Non-pigmented ciliary epithelial cell (primary cell): ENCODE measurements at regions not wholly inside any gene's neighbourhood (a gene's known extent, or its start where the extent isn't known, plus 50 kb on each side); places are given as distances from the start of the nearest gene placed in this dataset.
A peak's percentile ranks its signal among the peaks of the same experiment; 100 is the strongest.
"Not testable (repeated sequence)": the region's sequence is repeated elsewhere in the genome, so short reads cannot be mapped to it uniquely, and the experiment has no call there.

ENCODE experiments used
- DNase-seq: peaks from one replicate; pipeline ENCODE4 v3.0.0-alpha.2; 2010; ENCODE audit warnings: low read depth

DNA sequence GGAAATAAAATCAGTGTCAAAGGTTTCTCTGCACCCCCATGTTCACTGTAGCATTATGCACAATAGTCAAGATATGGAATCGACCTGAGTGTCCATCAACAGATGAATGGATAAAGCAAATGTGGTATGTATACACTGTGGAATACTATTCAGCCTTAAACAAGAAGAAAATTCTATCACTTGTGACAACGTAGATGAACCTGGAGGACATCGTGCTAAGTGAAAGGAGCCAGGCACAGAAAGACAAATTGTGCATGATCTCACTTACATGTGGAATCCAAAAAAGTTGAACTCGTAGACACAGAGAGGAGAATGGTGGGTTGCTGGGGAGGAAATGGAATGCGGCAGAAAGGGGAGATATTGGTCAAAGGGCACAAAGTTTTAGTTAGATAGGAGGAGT is 136.3 kb upstream of the ESR1 start:
- no peak for DNase-seq

DNA sequence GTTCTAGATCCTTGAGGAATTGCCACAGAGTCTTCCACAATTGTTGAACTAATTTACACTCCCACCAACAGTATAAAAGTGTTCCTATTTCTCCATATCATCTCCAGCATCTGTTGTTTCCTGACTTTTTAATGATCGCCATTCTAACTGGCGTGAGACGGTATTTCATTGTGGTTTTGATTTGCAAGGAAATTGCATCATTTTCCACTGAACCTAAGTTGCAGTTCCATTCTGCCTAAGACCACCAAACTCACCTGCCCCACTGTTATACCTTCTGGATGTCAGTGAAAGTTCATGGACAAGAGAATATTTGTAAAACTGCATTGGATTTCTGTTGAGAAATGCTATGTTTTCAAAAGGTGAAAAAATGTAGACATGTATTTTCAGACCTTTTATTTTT is 132.9 kb upstream of the ESR1 start:
- DNase-seq = no peak

DNA sequence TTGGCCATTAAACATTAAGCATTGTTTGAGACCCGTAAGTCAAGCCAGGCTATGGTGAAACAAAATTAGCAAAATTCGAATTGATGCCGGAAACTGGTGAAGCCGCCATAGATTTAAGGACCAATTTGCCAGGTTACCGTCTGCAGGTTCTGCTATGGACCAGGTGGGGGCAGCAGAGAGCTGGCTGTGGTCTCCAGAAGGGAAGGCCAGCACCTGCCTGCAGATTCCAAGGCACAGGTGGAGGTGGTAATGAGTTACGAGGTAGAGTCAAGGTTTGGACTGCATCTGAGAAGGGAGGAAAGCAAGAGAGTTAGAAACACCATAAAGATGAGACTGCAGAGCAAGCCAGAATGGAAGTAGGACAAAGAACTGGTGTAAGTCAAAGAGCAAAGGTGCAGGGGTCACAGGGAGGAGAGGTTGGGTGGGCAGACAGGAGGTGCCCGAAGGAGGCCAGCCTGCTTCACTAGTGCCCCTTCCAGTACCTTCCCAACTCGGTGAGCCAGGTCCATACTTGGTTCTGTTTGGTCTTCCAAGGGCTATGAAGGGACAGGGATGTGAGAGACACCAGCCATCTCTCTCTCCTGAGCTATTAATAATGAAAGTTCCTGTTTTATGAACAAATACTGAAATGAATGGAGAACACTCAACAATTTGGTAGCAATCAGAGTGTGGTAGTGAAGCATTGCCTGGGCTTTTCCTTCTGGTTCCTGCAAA is 131.6 kb upstream of the ESR1 start:
- DNase-seq = no peak

DNA sequence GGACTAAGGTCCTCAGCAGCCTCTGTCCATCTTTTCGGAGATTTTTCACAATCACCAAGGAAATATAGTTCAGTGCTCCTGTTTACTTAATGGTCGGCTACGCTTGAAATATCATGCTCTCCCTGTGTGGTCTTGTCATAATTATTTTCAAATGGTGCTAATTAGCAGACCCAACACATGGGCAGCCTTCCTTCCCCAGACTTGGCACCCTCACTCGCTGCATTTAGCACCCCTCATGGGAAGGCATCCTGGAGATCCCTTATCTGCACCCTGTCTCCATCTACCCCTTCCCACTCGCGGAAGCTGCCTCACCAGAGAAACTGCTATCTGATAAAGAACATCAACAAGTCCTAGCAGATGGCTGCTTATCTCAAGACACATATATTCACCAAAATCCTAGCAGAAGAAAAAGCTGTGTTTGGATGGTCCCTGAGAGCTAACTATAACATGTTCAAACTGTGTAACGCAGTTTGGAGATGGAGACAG is 131.0 kb upstream of the ESR1 start:
- DNase-seq = no peak

DNA sequence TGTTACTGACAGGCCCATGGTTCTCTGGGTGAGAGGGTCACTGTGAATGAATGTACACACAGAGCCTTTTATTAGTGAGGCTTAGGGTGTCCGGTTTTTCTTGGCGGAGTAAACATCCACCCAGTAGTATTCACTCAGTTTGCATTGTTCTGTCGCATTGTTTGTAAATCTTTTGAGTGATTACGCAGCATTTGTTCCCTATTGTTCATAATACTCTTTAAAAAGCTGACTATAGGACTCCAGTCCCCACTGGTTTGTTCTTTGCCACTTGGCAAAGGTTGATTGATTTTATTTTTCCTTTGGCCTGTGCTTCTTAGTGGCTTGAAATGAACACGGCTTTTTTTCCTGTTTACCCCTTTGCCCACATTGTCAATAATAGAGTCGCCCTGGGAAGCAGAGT is 130.1 kb upstream of the ESR1 start:
- no peak for DNase-seq

DNA sequence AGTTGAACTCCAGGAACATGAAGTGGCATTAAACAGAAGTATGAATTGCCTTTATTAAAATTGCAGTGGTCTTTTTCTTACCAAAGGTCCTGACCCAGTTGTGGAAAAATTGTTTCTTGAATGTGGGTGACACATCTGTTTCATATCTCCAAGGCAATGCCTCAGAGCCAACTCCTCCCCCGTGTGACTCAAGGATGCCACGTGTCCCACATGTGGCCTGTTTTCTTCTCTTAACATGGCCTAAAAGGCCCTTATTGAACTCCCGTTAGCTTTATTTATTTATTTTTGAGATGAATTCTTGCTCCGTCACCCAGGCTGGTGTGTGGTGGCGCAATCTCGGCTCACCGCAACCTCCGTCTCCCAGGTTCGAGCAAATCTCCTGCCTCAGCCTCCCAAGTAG is 128.4 kb upstream of the ESR1 start:
- DNase-seq = peak; percentile 32

DNA sequence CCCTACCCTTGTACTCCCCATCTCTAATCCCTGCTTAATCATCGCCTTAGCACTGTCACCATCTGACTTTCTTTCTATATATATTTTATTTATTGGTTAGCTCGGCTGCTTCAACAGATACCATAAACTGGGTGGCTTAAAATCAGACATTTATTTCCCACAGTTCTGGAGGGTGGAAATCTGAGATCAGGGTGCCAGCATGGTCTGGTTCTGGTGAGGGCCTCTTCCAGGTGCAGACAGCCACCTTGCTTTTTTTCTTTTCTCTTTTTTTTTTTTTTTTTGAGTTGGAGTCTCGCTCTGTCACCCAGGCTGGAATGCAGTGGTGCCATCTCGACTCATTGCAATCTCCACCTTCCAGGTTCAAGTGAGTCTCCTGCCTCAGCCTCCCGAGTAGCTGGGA is 127.5 kb upstream of the ESR1 start:
- DNase-seq = no peak

DNA sequence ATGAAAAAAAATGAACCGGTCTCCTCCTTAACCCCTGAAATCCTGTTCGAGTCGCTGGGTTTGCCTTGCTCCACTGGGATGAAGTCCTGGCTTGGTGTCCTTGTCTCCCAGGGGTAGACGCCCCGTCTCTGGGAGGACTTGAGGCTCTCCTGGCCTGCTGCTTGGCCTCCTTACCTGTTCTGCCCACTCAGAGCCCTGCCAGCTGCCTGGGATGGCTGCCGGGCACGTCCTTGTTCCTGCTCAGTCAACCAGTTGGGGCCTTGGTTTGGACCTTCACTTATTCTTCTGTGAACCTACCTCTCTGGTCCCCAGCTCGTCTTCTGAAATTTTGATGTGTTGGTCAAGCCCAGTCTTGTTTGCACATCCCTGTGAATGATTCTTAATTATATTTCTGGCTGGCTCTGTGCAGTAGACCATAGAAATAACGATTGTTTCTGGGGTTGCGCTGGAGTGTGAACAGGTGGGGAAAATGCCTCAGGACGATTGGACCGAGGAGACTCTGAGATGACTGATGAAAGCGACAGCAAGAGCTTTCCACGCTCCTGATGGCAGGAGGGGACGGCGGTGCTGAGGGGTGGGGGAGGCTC is 126.5 kb upstream of the ESR1 start:
- DNase-seq = no peak

DNA sequence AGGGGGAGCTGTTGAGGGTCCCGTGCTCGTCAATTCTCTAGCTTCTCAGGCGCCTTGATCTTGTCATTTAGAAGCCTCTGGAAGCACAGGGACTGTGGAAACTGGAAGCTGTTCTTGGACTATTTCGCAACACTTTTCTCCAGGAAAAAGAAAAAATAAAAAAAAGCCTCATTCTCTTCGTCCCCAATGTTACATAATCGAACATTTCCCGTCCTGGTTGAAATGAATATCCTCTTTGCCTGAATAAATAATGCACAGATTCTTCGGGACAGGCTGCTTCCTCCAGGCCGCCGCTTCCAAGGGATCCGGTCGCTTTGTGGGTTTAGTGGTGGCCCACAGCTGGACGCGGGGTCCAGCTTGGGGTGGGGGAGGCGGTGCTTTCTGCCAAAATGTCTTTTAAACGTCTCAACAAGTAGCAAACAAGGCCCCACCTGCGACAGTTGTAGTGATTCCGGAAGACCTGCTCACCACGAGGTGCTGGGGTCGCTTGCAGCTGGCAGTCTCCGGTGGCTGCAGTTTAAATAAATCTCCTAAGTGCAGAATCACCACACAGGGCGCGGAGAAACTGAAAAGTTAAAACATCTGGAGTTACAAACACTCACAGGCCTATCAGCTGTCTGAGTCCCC is 125.9 kb upstream of the ESR1 start:
- DNase-seq = no peak

DNA sequence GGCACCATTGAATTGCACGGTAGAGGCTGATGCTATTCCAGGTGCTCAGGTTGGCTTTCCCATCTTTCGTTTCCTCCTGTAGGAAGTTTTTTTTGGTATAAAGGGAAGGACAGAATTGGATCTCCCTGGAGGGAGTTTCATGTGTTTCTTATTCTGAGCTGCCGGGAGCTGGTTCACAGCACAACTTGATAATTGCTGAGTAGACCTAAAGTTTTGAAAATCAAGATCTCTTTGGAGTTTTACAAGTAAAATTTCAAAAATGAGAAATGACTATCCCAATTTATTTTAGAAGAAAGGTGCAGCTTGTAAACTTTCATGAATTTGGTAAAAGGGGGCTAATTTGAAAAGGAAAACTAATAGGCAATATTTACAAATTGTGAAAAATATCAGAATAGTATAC is 125.2 kb upstream of the ESR1 start:
- no peak for DNase-seq

DNA sequence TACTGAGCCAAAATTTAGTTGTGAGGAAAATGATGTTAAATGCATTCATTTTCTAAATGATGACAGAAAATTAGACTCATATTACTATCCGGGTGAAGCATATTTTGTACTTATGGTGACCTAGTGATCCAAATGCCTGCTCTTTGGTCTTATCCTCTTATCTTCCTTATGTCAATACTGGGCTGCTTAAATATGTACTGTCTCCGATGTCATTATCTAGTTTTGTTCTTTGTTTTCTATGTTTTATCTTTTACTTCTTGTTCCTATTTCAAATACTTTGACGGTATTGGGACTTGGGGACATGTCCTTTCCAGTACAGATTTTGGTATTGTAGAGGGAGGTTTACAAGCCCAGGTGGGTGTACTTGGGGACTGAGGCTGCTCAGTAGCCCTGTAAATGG is 124.6 kb upstream of the ESR1 start:
- DNase-seq = no peak

DNA sequence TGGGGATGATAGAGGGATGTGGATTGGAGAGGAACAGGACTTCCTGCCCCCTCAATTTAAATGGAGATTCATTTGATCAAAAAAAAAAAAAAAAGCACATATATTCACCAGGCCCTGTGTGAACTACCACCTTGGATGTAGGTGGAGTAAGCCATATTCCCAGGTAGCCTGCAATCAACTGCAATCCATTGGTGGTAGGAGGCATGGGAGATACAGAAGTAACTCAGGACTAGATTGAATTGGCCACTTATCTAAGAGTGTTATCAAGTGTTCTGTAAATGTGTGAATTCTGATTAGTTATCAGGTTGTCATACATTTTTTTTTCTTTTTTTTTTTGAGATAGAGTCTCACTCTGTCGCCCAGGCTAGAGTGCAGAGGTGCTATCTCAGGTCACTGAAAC is 124.1 kb upstream of the ESR1 start:
- DNase-seq = no peak

DNA sequence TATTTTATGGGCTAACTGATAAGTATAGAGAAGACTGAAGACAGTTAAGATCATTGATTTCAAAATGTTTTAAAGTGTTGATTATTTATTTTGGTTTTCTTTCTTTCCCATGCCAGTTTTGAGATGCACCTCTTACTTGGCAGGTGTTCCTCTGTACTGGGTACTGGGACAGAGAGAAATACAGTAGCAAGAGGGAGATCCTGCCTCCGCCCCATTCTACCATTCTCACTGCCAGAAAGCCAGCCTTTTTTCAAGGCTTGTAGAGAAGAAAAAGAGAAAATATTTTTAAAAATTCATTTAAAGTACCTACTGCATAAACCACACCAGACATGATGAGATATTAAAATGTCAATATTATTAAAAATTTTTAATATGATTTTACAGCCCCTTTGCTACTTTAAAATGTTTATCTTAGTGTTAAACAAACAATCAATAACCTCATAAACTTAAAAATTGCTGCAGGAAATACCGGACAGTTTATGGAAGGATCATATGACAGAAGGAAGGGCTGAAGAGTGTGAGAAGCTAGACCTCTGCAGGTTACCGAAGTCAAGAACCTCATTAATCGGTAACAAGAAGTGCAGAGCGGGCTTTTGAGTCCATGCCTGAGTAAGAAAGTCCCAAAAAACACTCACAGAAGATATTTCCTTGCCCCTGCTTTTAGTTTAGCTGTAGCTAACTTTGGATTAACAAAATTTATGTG is 117.8 kb upstream of the ESR1 start:
- DNase-seq = no peak

DNA sequence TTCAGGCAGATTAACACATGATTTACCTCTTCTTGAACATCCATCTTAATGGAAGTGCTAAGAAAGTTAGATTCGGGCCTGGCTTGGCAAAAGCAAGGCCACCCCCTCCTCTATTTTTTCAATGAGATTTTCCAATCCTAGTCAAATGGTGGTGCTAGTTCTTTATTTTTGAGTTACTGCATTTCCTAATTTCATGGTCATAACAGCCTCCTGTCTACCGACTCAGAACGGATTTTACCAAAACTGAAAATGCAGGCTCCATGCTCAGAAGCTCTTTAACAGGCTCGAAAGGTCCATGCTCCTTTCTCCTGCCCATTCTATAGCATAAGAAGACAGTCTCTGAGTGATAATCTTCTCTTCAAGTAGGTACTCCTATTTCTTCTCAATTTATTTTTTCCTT is 117.2 kb upstream of the ESR1 start:
- DNase-seq = no peak

DNA sequence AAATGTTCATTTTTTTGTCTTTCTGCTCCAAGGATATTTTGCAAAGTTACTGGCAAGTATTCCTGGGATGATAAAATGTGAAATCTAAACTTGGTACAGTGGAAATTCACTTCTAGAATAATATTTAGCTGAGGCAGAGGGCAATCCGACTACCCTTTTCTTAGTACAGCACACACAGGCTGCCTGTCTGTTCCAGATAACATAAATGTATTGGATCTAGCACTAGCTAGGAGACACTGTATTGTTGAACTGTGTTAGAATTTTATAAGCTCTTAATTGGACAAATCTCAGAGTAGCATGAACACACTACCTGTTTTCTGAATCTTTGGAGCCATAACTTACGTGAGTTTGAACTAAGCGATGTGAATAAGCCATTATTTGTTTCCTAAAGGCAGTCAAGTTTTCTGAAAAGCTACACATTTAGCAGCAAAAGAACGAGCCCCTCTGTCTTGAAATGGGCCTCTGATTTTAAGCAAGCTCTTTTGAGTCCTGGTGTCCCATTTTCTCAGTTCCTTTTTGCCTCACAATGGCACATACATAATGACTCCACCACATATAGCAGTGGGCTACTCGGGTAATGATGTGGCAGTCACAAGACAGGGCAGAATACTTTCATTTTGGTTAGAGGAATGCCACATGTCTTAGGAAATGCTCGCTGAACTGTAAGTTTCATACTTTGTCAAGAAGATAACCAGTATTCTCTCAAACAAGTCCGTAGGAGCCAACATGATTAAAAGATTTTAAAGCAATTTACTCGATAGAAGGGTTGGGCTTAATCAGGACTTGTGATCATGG is 116.5 kb upstream of the ESR1 start:
- DNase-seq = no peak

DNA sequence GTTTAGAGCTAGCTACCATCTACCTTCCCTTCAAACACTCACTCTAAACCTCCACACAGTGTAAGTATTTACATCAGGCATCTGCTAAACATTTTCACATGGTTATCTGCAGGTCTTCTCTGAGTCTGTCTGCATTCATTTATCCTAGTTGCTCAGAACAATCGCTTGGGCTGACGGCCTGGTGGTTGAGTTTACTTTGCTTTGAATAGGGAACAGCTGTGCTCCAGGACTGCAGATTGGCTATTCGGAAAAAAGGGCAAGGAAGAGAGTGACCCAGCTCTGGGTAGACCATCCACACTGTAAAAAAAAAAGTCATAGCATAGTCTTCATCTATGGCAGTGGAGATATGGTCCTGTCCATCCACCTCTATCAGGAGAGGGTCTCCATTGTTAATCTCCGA is 115.3 kb upstream of the ESR1 start:
- DNase-seq = no peak

DNA sequence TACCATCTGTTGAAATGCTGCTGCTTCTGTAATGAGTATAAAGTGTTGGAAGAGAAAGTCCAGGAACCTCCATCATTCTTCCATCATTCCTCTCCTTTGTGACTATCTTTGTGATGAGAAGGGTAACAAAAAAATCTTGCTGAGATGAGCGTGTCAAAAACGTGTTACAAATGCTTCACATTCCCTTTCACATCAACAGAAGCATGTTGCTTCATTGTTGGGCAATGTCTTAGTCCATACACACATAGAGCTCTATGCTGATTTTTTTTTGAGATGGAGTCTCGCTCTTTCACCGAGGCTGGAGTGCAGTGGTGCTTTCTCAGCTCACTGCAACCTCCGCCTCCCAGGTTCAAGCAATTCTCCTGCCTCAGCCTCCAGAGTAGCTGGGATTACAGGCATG is 114.1 kb upstream of the ESR1 start:
- DNase-seq = no peak

DNA sequence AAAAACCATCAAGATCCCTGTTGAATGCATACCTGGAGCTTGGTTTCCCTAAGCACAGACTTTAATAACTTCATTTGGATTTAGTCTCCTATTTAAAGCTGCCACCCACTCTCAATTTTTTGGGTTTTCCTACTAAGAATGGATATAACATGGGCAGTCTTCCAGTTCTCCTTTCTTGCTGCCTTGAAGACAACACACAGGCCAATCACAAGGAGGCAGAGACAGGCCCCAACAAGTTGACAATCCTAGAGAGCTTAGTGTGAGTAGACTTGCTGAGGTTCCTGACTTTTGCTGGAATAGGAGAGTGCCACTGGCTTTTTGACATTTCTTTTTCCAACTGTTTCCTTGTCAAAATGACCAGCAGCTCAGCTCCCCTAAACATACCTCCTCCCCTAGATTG is 112.3 kb upstream of the ESR1 start:
- DNase-seq = no peak

DNA sequence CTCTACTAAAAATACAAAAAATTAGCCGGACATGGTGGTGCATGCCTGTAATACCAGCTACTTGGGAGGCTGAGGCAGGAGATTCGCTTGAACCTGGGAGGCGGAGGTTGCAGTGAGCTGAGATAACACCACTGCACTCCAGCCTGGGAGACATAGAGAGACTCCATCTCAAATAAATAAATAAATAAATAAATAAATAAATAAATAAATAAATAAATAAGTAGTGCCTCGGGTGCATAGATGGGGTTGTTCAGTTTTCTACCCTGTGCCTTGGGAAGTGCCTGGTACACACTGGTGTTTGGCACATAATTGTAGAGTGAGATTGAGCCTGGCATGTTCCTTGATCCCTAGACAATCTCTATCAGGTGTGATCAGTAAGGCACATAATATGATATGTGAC is 111.2 kb upstream of the ESR1 start:
- not testable (repeated sequence) for DNase-seq

DNA sequence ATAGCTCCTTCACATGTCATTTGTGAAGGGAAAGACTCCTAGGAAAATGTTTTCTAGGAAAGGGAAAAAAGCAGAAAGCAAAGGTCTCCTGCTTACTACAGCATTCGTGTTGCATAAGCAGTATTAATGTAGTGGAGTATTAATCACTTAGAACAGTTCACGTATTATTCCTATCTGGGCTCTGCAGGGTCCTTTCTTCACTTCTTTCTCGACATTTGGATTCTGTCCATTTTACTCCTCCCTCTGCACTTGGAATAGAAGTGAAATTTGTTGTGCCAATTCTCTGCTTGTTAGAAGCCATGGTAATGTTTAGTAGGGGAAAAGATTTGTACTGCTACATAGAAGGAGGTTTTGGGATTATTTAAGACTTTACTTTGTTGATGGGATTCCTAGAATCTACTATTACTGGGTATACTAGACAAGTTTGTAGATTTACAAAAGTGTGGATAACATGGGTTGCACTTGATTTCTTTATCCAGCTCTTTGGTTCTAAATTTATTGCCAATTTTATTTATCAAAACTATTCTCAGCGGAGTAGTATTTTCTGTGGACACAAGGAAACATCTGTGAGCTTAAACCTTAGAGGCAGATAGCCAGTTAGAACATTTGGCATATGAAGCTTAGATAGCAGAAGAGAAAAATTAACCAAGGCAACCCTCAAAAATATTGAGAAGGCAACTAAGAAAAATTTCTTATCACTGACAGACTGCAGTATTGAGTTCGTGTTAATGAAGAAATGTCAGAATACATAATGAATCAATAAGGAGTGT is 108.4 kb upstream of the ESR1 start:
- DNase-seq = no peak

DNA sequence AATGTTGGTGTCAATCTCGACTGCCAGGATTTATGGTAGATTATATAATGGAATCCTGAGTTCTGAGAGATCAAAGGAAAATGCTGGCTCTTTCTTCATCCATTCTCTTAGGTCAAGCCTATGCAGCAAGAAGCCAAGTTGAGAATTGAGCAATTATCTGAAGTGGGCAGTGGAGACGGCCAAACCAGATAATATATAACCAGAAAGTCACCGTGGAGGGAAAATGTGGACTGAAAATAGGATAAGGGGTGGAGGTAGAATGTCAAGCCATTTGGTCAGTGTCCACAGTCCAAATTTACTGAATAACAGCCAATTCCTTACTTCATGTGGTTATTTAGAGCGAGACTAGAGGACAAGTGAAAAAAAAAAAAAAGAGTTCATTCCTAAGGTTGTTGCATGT is 107.8 kb upstream of the ESR1 start:
- DNase-seq = no peak
